ENCODE measurements at regions not wholly inside any gene's neighbourhood (a gene's known extent, or its start where the extent isn't known, plus 50 kb on each side); places are given as distances from the start of the nearest gene placed in this dataset.

GRCh38 chr14:48944809-48945208 lies 641.4 kb downstream of the RPS29 start:
- no peak overlapping the region for H3K4me3 ChIP-seq (replicated peaks; ENCODE audit: low read depth, low read length)
- TF ChIP-seq, protein P1, sequence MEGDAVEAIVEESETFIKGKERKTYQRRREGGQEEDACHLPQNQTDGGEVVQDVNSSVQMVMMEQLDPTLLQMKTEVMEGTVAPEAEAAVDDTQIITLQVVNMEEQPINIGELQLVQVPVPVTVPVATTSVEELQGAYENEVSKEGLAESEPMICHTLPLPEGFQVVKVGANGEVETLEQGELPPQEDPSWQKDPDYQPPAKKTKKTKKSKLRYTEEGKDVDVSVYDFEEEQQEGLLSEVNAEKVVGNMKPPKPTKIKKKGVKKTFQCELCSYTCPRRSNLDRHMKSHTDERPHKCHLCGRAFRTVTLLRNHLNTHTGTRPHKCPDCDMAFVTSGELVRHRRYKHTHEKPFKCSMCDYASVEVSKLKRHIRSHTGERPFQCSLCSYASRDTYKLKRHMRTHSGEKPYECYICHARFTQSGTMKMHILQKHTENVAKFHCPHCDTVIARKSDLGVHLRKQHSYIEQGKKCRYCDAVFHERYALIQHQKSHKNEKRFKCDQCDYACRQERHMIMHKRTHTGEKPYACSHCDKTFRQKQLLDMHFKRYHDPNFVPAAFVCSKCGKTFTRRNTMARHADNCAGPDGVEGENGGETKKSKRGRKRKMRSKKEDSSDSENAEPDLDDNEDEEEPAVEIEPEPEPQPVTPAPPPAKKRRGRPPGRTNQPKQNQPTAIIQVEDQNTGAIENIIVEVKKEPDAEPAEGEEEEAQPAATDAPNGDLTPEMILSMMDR (IDR thresholded peaks at IDR 0.05; ENCODE audit: low read depth, low read length, missing control alignments): no peak
- no peak for DNase-seq (ENCODE audit: extremely low read depth, low read depth)

- no peak for DNase-seq (ENCODE audit: extremely low read depth, low read depth)
- no peak overlapping the region for H3K4me3 ChIP-seq (replicated peaks; ENCODE audit: low read depth, low read length)
- TF ChIP-seq, protein P1 (IDR thresholded peaks at IDR 0.05; ENCODE audit: low read depth, low read length, missing control alignments): no peak
Measured at GRCh38 chr14:48943913-48944312, 642.3 kb downstream of the RPS29 start.

- TF ChIP-seq, protein P1 (IDR thresholded peaks at IDR 0.05; ENCODE audit: low read depth, low read length, missing control alignments): no peak
- H3K4me3 ChIP-seq (replicated peaks; ENCODE audit: low read depth, low read length): no peak overlapping the region
- no peak for DNase-seq (ENCODE audit: extremely low read depth, low read depth)
Measured at GRCh38 chr14:48937541-48938195, 648.5 kb downstream of the RPS29 start.

DNA sequence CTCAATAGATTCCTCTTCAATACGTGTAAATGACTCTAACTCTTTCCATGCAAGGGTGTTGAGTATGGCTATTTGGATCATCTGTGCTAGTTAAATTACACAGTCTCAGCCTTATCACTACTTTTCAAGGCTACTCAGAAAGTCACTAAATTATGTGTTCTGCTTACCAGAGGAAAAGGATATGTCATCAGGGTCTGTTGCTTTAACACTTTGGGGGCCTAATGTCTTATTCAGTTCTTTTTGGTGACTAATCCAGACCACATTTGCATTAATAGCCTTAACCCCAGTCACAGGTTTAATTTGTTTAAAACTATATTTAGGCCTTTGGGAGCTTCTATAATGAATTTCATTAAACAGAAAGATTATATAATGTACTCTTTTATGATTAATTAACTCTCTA lies 649.3 kb downstream of the RPS29 start:
- no peak for DNase-seq (ENCODE audit: extremely low read depth, low read depth)
- TF ChIP-seq, protein P1 (IDR thresholded peaks at IDR 0.05; ENCODE audit: low read depth, low read length, missing control alignments): no peak
- H3K4me3 ChIP-seq (replicated peaks; ENCODE audit: low read depth, low read length): no peak overlapping the region

DNA sequence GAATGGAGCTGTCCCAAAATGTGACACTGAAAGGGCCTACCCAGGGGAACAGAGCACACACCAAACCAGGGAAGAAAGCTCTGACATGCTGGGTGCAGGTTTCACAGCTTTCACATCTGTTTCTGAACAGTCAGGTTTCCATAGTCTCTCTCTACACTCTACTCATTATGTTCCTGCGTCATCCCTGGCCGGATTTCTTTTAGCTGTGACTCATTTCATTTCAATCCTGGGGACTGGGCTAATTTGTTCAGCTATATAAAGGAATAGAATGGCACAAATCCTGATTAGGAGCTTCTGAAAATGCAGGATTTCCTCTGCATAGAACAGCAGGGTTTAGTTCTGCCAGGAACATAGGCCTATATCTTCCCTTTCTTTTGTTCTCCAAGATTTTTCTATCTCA lies 649.8 kb downstream of the RPS29 start:
- H3K4me3 ChIP-seq (replicated peaks; ENCODE audit: low read depth, low read length): no peak overlapping the region
- TF ChIP-seq, protein P1 (IDR thresholded peaks at IDR 0.05; ENCODE audit: low read depth, low read length, missing control alignments): no peak
- DNase-seq (ENCODE audit: extremely low read depth, low read depth): no peak

GRCh38 chr14:48925184-48925583 lies 661.0 kb downstream of the RPS29 start:
- H3K4me3 ChIP-seq (replicated peaks; ENCODE audit: low read depth, low read length): no peak overlapping the region
- TF ChIP-seq, protein P1 (IDR thresholded peaks at IDR 0.05; ENCODE audit: low read depth, low read length, missing control alignments): no peak
- DNase-seq (ENCODE audit: extremely low read depth, low read depth): no peak

- TF ChIP-seq, protein P1 (IDR thresholded peaks at IDR 0.05; ENCODE audit: low read depth, low read length, missing control alignments): no peak
- no peak overlapping the region for H3K4me3 ChIP-seq (replicated peaks; ENCODE audit: low read depth, low read length)
- DNase-seq (ENCODE audit: extremely low read depth, low read depth): no peak
Measured at GRCh38 chr14:48914921-48915320, 671.3 kb downstream of the RPS29 start.
